GM19328 (cell line): ENCODE measurements at regions not wholly inside any gene's neighbourhood (a gene's known extent, or its start where the extent isn't known, plus 50 kb on each side); places are given as distances from the start of the nearest gene placed in this dataset.
A peak's percentile ranks its signal among the peaks of the same experiment; 100 is the strongest.
"Not testable (repeated sequence)": the region's sequence is repeated elsewhere in the genome, so short reads cannot be mapped to it uniquely, and the experiment has no call there.

Experiments used
- ATAC-seq: cut with Tn5 transposase; IDR thresholded peaks from one replicate; pipeline ENCODE4 v1.9.1; 2021; ENCODE audit warnings: mild to moderate bottlenecking, moderate library complexity; ENCODE audit not compliant: unreplicated experiment

DNA sequence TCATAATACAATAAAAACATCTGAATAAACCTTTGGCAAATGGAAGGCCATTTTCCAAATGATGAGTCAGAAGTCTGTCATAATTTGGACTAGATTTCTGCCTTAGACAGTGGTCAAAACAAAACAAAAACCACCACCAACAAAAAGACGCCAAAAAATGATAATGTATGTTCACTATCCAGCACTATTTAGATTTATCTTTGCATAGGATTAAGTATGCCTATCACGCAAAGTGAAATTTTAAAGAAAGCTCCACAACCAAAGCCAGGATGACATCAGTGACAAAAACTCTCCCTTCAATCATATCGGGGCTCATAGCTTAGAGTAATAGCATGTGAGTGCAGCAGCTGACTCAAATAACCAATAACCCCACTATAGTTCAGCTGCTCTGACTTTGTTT is 201.9 kb downstream of the MOXD1 start:
- no peak for ATAC-seq

GRCh38 chr6:132198896-132199295 is 202.4 kb downstream of the MOXD1 start:
- no peak for ATAC-seq

GRCh38 chr6:132198040-132198439 is 203.2 kb downstream of the MOXD1 start:
- no peak for ATAC-seq

DNA sequence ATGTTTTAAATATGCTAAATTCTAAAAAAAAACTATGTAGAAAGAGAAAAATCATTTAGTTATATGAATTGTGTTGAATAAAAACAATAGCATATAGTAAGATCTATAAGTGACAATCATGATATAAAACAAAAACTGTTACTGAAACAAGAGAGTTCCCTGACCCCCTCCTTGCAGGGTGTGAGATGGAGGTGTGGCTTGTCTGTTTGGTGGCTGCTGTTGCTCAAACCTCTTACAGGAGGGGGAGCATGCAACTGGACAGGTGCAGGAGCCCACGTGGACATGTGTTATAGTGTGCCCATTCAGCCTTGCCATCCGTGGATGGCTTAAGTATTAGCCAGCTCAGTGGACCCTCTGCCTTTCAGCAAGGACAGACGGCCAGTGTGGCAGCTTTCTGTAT is 206.7 kb downstream of the MOXD1 start:
- ATAC-seq = no peak

DNA sequence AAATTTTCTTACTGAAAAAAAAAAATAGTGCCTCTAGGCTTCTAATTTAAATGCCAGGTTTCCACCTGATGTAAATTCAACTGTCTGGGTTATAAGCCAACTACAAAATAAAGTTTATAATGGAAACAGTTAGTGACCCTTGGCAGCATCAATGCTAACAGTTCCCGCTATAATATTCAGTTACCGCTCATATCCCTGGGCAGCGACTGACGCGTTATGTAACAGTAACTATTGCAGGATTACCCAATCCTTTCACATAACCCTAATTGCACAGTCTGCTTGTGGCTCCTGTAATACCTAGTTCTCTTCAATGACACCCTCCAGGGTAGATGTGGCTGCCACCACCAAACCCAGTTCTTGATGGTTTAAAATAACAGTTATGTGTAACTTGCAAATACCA is 208.6 kb downstream of the MOXD1 start:
- ATAC-seq = no peak

DNA sequence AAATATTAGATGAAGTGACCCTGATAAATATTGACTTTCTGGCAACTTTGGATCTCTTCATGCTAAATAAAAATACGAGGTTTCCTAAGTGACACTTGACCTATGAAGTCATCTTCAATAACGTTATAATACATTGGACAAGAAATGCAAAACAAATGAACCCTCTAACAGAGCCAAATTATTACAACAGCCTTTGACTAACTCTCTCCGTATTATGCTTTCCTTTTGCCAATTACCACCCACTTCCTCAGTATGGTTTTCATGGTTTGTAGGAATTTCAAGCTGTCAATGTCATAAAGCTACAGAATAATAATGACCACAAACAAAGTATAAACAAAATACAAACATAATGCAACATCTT is 210.5 kb downstream of the MOXD1 start:
- no peak for ATAC-seq

DNA sequence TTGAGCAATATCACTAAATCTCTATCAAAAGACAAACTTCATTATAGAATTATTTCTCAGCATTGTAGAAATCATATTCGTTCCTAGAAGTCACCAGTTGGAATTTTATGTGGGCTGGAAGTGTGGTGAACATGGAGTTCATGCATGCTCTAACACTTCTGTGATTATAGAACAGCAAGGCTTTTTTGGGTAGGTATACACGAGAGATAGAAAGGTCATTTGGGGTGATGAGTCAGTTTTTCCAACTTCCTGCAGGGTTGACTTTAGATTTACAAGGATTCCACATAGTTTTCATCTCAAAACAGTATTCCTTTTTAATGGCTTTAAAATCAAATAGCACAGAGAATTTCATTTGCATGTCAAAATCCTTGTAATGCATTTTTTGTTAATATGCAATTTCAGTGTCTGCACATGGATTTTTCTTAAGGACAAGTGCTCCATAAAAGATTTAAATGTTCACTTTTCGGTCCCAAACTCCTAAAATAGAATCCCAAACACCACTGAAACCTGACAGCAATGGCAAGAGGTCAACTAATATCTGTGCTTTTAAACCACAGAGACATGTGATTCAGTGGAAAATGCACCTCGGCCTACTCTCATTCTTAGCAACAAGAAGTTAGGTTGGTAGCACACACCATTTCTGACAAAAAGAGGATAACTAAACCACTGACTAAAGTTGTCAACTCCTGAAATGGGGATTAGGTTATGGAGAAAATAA is 211.0 kb downstream of the MOXD1 start:
- ATAC-seq = peak; percentile 76

DNA sequence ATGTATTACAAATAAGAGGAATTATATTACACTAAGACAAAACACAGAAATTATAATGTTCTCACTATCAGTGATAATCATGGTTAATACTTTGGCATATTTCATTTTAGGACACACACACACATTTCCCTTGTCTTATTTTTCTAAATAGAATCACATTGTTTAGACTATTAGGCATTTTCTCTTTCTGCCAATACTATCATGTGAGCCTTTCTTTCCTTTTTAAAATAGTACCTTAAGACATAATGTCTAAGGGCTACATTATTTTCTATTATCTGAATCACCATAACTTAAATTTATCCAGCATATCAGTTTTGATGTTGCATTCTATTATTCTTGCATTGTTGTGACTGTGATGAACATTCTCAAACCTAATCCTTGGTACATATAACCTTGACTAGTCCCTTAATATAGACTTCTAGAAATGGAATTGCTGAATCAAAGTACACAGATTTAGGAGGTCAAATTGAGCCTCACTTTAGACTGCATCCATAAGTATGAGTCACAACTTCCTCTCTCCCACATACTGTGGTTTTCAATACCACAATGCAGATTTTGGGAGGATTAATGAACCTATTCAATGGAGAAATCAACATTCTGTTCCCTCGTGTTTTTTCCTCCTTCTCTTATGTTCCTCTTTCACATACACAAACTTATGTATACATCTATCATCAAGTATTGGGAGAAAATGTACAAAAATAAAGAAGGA is 212.6 kb downstream of the MOXD1 start:
- no peak for ATAC-seq

- no peak for ATAC-seq
These were observed 213.5 kb downstream of the MOXD1 start for GRCh38 chr6:132187816-132188215.

- not testable (repeated sequence) for ATAC-seq
These were observed 216.3 kb downstream of the MOXD1 start for GRCh38 chr6:132184966-132185365.

GRCh38 chr6:132179955-132180354 is 221.3 kb downstream of the MOXD1 start:
- no peak for ATAC-seq

- ATAC-seq = no peak
These were observed 223.7 kb upstream of the CCN2 start for GRCh38 chr6:132174919-132175318.

GRCh38 chr6:132168961-132169360 is 217.8 kb upstream of the CCN2 start:
- no peak for ATAC-seq

GRCh38 chr6:132167929-132168892 is 217.0 kb upstream of the CCN2 start:
- ATAC-seq = no peak

DNA sequence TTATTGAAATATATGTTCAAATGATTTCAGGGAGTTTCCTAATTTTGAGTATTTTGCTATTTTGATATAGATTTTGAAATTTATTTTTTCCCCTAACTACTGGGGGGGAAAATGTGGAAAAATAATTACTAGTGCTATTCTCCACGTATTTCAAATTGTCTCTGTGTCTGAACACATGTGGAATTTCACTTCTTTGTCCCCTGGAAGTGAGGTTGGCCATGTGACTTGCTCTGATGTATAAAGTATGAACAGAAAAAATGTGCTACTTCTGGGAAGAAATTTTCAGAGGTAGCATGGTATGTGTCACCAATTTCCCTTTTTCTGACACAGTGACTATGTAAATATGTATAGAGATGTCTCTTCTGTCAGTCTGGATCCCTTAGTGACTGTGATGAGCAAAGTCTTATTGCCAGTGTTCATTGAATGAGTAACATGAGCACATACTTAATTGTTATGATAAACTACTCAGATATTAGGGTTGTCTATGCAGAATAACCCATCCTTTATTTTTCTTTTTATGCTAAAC is 215.4 kb upstream of the CCN2 start:
- ATAC-seq = no peak

GRCh38 chr6:132165677-132166076 is 214.5 kb upstream of the CCN2 start:
- no peak for ATAC-seq

GRCh38 chr6:132161283-132161682 is 210.1 kb upstream of the CCN2 start:
- ATAC-seq = no peak

DNA sequence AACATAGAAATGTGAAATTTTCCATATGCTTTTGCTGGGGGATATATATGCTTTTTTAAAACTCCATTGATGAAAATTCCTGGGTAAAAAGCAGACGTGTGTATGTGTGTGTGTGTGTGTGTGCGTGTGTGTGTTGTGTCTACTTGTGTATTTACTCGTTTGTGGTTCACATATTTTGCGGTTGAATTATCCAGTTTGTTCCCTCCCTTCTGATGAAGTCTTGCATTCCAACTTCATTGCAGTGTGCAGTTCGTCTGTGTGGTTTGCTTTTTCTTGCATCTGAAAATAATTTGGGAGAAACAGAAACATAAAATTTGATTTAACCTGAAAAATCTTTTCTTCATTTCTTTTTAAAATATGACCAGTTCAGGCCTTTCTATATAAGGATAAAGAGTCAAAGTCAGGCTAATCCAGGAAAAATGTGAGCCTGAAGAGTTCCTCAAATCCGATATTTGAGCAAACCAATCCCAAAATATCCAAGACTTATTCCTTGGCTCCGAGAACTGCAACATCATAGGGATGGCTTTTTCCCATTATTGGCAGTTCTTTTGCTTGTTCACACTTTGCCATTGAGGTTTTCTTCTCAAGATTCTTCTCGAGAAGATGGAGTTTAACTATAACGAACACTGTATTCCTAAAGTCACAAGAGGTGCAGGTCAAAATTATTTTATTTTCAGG is 202.2 kb upstream of the CCN2 start:
- ATAC-seq = no peak

GRCh38 chr6:132147530-132148011 is 196.4 kb upstream of the CCN2 start:
- ATAC-seq = no peak

- ATAC-seq = no peak
These were observed 193.3 kb upstream of the CCN2 start for GRCh38 chr6:132144456-132144855.

DNA sequence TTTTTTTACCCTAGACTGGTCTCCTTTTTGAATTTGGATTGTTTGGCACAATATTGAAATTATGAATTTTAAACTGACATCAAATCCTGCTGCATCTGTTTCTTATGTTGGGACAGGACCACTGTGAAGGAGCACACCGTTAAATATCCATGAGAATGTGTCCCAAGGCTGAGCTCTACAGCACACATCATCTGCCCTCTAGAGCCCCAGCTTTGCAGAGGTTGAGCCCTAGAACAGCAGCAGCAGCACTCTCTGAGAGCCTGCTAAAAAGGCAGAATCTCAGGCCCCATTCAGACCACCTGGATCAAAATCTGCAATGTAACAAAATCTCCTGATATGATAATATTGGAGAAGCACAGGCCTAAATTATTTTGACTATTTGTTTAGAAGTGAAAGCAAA is 192.1 kb upstream of the CCN2 start:
- no peak for ATAC-seq
